ENCODE measurements at regions not wholly inside any gene's neighbourhood (a gene's known extent, or its start where the extent isn't known, plus 50 kb on each side); places are given as distances from the start of the nearest gene placed in this dataset.
"Not testable (repeated sequence)": the region's sequence is repeated elsewhere in the genome, so short reads cannot be mapped to it uniquely, and the experiment has no call there.

- no peak for DNase-seq (ENCODE audit: low spot score)
These were observed 91.5 kb upstream of the MAP9 start for GRCh38 chr4:155468282-155468681.

- DNase-seq (ENCODE audit: low spot score) = no peak
These were observed 73.9 kb upstream of the MAP9 start for GRCh38 chr4:155450676-155451075.

GRCh38 chr4:155445306-155445705, 68.5 kb upstream of the MAP9 start:
- no peak for DNase-seq (ENCODE audit: low spot score)

GRCh38 chr4:155444721-155445120, 68.0 kb upstream of the MAP9 start:
- no peak for DNase-seq (ENCODE audit: low spot score)

GRCh38 chr4:155442267-155443105, 65.7 kb upstream of the MAP9 start:
- peak; percentile 50 for DNase-seq (ENCODE audit: low spot score)

GRCh38 chr4:155441475-155441874, 64.7 kb upstream of the MAP9 start:
- no peak for DNase-seq (ENCODE audit: low spot score)

- DNase-seq (ENCODE audit: low spot score) = not testable (repeated sequence)
These were observed 63.0 kb upstream of the MAP9 start for GRCh38 chr4:155439760-155440159.

- no peak for DNase-seq (ENCODE audit: low spot score)
These were observed 58.1 kb upstream of the MAP9 start for GRCh38 chr4:155434904-155435303.

GRCh38 chr4:155434366-155434765, 57.6 kb upstream of the MAP9 start:
- no peak for DNase-seq (ENCODE audit: low spot score)

- no peak for DNase-seq (ENCODE audit: low spot score)
These were observed 57.0 kb upstream of the MAP9 start for GRCh38 chr4:155433636-155434360.

- DNase-seq (ENCODE audit: low spot score) = no peak
These were observed 54.4 kb upstream of the MAP9 start for GRCh38 chr4:155430895-155431795.

GRCh38 chr4:155428128-155428527, 51.4 kb upstream of the MAP9 start:
- DNase-seq (ENCODE audit: low spot score) = peak; percentile 84

GRCh38 chr4:155426953-155427352, 50.2 kb upstream of the MAP9 start:
- DNase-seq (ENCODE audit: low spot score) = no peak
